TTC549 (cell line): ENCODE measurements at regions not wholly inside any gene's neighbourhood (a gene's known extent, or its start where the extent isn't known, plus 50 kb on each side); places are given as distances from the start of the nearest gene placed in this dataset.
A peak's percentile ranks its signal among the peaks of the same experiment; 100 is the strongest.

Experiments used
- FAIRE-seq: peaks from 2 replicates; lab custom pipeline; 2012; peaks lifted over from hg19 to GRCh38; lab: Jason Lieb, UNC

GRCh38 chr2:18763338-18763737 is 174.0 kb upstream of the NT5C1B start:
- no peak for FAIRE-seq

- FAIRE-seq: no peak
Observed at GRCh38 chr2:18762667-18763066, 173.3 kb upstream of the NT5C1B start.

GRCh38 chr2:18754286-18754685 is 164.9 kb upstream of the NT5C1B start:
- FAIRE-seq: no peak

GRCh38 chr2:18753722-18754121 is 164.4 kb upstream of the NT5C1B start:
- FAIRE-seq: no peak

- FAIRE-seq: no peak
Observed at GRCh38 chr2:18752667-18753422, 163.5 kb upstream of the NT5C1B start.

- no peak for FAIRE-seq
Observed at GRCh38 chr2:18752022-18752493, 162.7 kb upstream of the NT5C1B start.

- no peak for FAIRE-seq
Observed at GRCh38 chr2:18750672-18751554, 161.5 kb upstream of the NT5C1B start.

- peak; percentile 93 for FAIRE-seq
Observed at GRCh38 chr2:18749912-18750526, 160.7 kb upstream of the NT5C1B start.

- FAIRE-seq: no peak
Observed at GRCh38 chr2:18745431-18746272, 156.3 kb upstream of the NT5C1B start.

GRCh38 chr2:18741895-18742732 is 152.7 kb upstream of the NT5C1B start:
- no peak for FAIRE-seq

- no peak for FAIRE-seq
Observed at GRCh38 chr2:18741191-18741590, 151.8 kb upstream of the NT5C1B start.

GRCh38 chr2:18740474-18740881 is 151.1 kb upstream of the NT5C1B start:
- no peak for FAIRE-seq

GRCh38 chr2:18731666-18732065 is 142.3 kb upstream of the NT5C1B start:
- FAIRE-seq: no peak

GRCh38 chr2:18724371-18725145 is 135.2 kb upstream of the NT5C1B start:
- FAIRE-seq: no peak

GRCh38 chr2:18723219-18723618 is 133.8 kb upstream of the NT5C1B start:
- no peak for FAIRE-seq

- FAIRE-seq: no peak
Observed at GRCh38 chr2:18722101-18722500, 132.7 kb upstream of the NT5C1B start.

- FAIRE-seq: no peak
Observed at GRCh38 chr2:18721038-18721922, 131.9 kb upstream of the NT5C1B start.

GRCh38 chr2:18719978-18720775 is 130.8 kb upstream of the NT5C1B start:
- FAIRE-seq: no peak
